Kidney (tissue), 13 donors: ENCODE measurements at regions not wholly inside any gene's neighbourhood (a gene's known extent, or its start where the extent isn't known, plus 50 kb on each side); places are given as distances from the start of the nearest gene placed in this dataset.

Source experiments
- DNase-seq, 5 donors: peaks; one replicate each; pipeline ENCODE4 v3.0.0-alpha.2; 2013 to 2020
- FAIRE-seq: peaks from 2 replicates; lab custom pipeline; 2012; peaks lifted over from hg19 to GRCh38; lab: Jason Lieb, UNC
- H3K27ac ChIP-seq, 2 donors: one replicate each; pipeline ENCODE4 v1.7.0; 2013; ENCODE audit warnings: low read depth in 2 of 2, low read length in 2 of 2, inconsistent platforms in 1 of 2
- H3K27me3 ChIP-seq: one replicate; pipeline ENCODE4 v1.7.1; 2013; ENCODE audit warnings: low read length, inconsistent platforms; ENCODE audit not compliant: control insufficient read depth, insufficient read depth
- H3K36me3 ChIP-seq, 3 donors: one replicate each; pipeline versions ENCODE4 v1.7.0 to v1.7.1; 2013; ENCODE audit warnings: low read length in 3 of 3, control low read depth in 1 of 3, inconsistent platforms in 1 of 3; ENCODE audit not compliant: insufficient read depth in 3 of 3, control insufficient read depth in 2 of 3
- H3K4me1 ChIP-seq, 3 donors: one replicate each; pipeline versions ENCODE4 v1.7.0 to v1.7.1; 2013; ENCODE audit warnings: low read length in 3 of 3, inconsistent platforms in 1 of 3, low read depth in 1 of 3; ENCODE audit not compliant: control insufficient read depth in 2 of 3, insufficient read depth in 2 of 3
- H3K4me3 ChIP-seq, 3 donors: one replicate each; pipeline versions ENCODE4 v1.7.0 to v1.8.1; 2013; ENCODE audit warnings: low read length in 3 of 3, control low read depth in 1 of 3, inconsistent platforms in 1 of 3
- H3K9ac ChIP-seq, 3 donors: one replicate each; pipeline versions ENCODE4 v1.7.0 to v1.7.1; 2013; ENCODE audit warnings: low read length in 3 of 3, control low read depth in 1 of 3, inconsistent platforms in 1 of 3
- H3K9me3 ChIP-seq, 3 donors: one replicate each; pipeline versions ENCODE4 v1.7.0 to v1.7.1; 2013; ENCODE audit warnings: low read length in 3 of 3, control low read depth in 1 of 3, inconsistent platforms in 1 of 3; ENCODE audit not compliant: control insufficient read depth in 2 of 3, insufficient read depth in 1 of 3
- intact Hi-C: fragments of 100-400 bp; cut with DNase I; formaldehyde crosslinking; loops from one replicate; pipeline ENCODE4 v1.11.1; 2022
- TF ChIP-seq, protein P1 (sequence below): IDR thresholded peaks from 3 replicates; pipeline ENCODE4 v1.5.1; 2012; ENCODE audit warnings: mild to moderate bottlenecking, moderate library complexity, borderline replicate concordance; ENCODE audit not compliant: insufficient read depth; ENCODE audit errors: extremely low read depth
- donor health status: control.
- donor health status: control.
- donor health status: control.
- donor health status: control.
- donor health status: control.
- donor health status: DM: yes; HTN: yes; CAD: no.
- donor health status: Normal renal cell carcinoma (clear cell type).

DNA sequence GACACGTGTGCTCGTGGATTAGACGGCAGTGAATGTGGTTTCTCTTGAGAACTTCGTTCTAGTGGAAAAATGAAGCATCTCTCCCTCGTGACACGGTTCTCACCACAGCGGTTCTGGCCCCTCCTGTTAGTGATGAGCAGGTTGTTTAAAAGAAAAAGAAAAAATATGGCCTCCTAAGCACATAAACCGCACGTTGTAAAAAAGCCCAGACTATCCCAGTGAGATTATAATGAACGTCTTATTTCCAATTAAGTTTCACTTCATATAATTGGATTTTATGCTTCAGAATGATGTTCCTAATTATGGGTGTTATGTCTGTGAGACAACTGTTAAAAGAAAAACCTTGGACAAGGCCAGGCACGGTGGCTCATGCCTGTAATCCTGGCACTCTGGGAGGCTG, 74.5 kb upstream of the FRMD1 start:
- Histone ChIP-seq H3K9me3 (no peaks in the 10 kb centered on the region), H3K9ac (no peak overlapping the region), H3K27ac (no peak overlapping the region), H3K27me3 (no peaks in the 10 kb centered on the region), H3K4me3 (no peak overlapping the region), H3K36me3 (no peaks in the 10 kb centered on the region), H3K4me1 (peaks cover 0 to 7% (median 6%) of the 10 kb centered on the region in 3 donors)
- TF ChIP-seq, protein P1, sequence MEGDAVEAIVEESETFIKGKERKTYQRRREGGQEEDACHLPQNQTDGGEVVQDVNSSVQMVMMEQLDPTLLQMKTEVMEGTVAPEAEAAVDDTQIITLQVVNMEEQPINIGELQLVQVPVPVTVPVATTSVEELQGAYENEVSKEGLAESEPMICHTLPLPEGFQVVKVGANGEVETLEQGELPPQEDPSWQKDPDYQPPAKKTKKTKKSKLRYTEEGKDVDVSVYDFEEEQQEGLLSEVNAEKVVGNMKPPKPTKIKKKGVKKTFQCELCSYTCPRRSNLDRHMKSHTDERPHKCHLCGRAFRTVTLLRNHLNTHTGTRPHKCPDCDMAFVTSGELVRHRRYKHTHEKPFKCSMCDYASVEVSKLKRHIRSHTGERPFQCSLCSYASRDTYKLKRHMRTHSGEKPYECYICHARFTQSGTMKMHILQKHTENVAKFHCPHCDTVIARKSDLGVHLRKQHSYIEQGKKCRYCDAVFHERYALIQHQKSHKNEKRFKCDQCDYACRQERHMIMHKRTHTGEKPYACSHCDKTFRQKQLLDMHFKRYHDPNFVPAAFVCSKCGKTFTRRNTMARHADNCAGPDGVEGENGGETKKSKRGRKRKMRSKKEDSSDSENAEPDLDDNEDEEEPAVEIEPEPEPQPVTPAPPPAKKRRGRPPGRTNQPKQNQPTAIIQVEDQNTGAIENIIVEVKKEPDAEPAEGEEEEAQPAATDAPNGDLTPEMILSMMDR = no peak
- peak in 1 of 5 donors; percentile 6 for DNase-seq
- FAIRE-seq = no peak
- intact Hi-C loops = no loop called here

DNA sequence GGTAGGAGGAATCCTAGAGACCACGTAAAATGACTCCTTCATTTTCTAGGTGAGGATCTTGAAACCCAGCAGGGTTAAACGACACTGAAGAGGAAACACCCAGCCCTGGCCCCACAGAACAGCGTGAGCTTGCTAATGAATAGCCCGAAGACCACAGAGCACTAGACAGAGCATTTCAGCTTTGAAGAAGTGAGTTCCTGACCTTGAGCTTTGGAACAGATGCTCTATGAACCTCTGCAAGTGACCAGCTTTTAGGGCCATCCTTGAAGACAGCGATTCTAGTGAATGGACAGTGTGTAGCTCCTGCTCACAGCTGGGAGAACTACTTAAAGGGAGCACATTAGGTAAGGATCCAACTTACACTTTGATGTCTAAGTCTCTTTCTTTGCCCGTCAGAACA, 74.0 kb upstream of the FRMD1 start:
- H3K9ac ChIP-seq = no peak overlapping the region
- DNase-seq (peak in 1 of 5 donors; percentile 8), FAIRE-seq (no peak)
- no peak overlapping the region for H3K27ac ChIP-seq
- H3K4me1 ChIP-seq = peaks cover 0 to 7% (median 6%) of the 10 kb centered on the region in 3 donors
- intact Hi-C loops = no loop called here
- no peaks in the 10 kb centered on the region for H3K36me3 ChIP-seq
- H3K9me3 ChIP-seq = no peaks in the 10 kb centered on the region
- H3K4me3 ChIP-seq = no peak overlapping the region
- no peaks in the 10 kb centered on the region for H3K27me3 ChIP-seq
- TF ChIP-seq, protein P1 = no peak

DNA sequence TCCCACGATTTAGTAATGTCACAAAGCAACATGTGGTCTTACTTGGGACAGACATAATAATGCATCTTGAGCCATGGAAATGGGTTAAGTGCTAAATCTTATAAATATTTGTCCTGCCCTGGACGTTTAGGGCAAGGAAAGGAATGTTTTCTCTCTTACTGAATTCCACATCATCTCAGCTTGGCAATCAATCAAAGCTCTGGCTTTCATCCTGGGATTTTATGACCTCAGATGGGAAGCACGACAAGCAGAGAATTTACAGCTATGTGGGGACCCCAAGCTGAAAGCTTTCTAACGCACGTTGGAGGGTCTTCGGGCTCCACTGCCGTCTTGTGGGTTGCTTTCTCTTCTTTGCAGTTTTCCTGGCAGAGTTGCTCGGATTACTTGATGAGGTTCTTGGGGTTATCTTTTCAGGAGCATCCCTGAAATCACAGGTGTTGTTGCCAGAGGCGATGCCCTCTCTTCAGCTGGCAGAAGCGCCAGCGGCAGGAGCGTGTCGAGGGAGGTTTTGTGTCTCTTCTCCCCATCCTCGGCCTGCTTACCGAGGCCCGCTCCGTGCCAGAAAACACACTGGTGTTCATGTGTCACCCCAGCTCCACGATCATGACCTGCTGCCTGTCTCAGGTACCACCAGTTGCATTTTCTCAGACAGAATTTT, 73.4 kb upstream of the FRMD1 start:
- DNase-seq (peak in 3 of 5 donors; percentile 45 to 67 (median 58)), FAIRE-seq (no peak)
- no peak overlapping the region for H3K27ac ChIP-seq
- no peaks in the 10 kb centered on the region for H3K36me3 ChIP-seq
- intact Hi-C loops = no loop called here
- no peaks in the 10 kb centered on the region for H3K27me3 ChIP-seq
- H3K9me3 ChIP-seq = no peaks in the 10 kb centered on the region
- TF ChIP-seq, protein P1 = no peak
- H3K9ac ChIP-seq = no peak overlapping the region
- peaks cover 0 to 7% (median 4%) of the 10 kb centered on the region in 3 donors for H3K4me1 ChIP-seq
- no peak overlapping the region for H3K4me3 ChIP-seq
